ENCODE measurements at regions not wholly inside any gene's neighbourhood (a gene's known extent, or its start where the extent isn't known, plus 50 kb on each side); places are given as distances from the start of the nearest gene placed in this dataset.

DNA sequence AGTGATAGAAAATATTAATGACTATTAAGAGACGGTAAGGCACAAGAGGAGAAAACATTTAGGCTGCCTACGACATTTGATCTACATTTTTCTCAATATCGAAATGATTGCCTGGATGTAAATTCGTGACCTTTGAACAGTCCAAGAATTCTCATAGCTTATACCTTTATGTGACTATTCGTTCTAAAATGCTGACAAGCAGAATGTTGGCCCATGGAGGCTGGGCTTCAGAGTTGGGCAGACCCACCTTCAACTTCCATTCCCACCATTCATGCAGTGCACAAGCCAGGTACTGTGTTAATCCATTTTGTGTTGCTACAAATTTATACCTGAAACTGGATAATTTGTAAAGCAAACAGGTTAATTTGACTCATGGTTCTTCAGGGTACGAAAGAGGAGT is 441.4 kb upstream of the COBL start:
- Mint-ChIP-seq H3K27me3 (no peaks in the 10 kb centered on the region), H3K36me3 (ENCODE audit: low read depth) (no peaks in the 10 kb centered on the region), H3K4me3 (no peak overlapping the region), H3K9me3 (peaks cover 6% of the 10 kb centered on the region), H3K4me1 (ENCODE audit: low read depth) (no peaks in the 10 kb centered on the region), H3K27ac (no peak overlapping the region)
- intact Hi-C loops (cut with micrococcal nuclease), result no loop called here

DNA sequence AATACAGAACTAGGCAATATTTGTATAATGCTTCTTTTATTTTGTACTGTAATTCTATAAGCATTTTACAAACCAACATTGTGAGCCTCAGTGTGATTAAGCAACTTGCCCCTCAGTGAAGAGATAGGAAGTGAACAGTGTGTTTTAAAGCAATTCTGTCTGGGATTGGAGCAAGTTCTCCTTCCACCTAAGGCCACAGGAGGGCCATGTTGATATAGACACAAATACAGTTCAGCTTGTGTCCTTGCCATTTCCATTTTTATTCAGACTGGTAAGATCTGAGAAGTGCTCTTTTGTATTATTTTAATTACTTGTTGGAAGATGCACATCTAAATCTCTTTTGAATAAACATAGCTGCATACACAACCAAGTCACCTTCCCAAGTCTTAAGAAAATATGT is 416.3 kb upstream of the COBL start:
- H3K9me3 Mint-ChIP-seq, result peaks cover 52% of the 10 kb centered on the region
- no peak overlapping the region for H3K4me3 Mint-ChIP-seq
- no peak overlapping the region for H3K27ac Mint-ChIP-seq
- no peaks in the 10 kb centered on the region for H3K27me3 Mint-ChIP-seq
- intact Hi-C loops (cut with micrococcal nuclease), result no loop called here
- no peaks in the 10 kb centered on the region for H3K36me3 Mint-ChIP-seq (ENCODE audit: low read depth)
- H3K4me1 Mint-ChIP-seq (ENCODE audit: low read depth), result no peaks in the 10 kb centered on the region

DNA sequence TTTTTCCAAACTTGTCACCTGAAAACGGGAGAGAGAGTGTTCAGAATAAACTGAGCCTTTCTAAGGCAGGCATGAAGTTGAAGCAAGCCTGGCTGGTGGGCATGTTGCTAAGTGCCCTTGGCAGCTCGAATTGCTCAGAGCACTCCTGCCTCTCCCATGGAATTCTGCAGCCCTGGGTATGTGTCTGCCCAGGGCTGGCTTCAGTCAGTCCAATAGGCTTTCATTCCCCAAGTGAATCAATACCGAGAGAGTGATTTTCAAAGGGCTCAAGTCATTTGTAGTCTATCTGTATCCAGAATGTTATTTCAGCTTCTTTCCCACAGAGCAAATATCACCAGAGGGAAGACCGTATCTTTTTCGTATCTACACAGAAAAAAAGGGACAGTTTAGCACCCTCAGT is 415.5 kb upstream of the COBL start:
- H3K4me1 Mint-ChIP-seq (ENCODE audit: low read depth), result no peaks in the 10 kb centered on the region
- intact Hi-C loops (cut with micrococcal nuclease), result no loop called here
- H3K27me3 Mint-ChIP-seq, result no peaks in the 10 kb centered on the region
- peaks cover 43% of the 10 kb centered on the region for H3K9me3 Mint-ChIP-seq
- H3K27ac Mint-ChIP-seq, result no peak overlapping the region
- H3K4me3 Mint-ChIP-seq, result no peak overlapping the region
- H3K36me3 Mint-ChIP-seq (ENCODE audit: low read depth), result no peaks in the 10 kb centered on the region

DNA sequence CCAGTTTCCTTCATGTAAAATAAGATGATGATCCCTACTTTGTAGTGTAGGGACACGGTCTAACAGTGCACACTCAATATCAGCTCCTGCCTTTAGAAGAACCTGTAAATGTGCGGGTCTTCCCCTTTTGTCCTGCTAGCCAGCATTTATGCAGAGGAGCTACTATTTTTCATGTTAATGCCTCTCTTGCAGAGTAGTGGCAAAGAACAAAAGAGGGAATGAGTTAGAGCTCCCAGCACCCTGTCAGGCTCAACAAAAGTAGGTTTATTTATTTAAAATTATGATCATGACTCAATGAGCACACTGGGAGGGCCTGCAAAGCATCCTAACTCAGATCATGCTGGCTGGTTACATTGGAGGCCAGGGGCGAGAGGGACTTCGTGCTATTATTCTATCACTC is 414.5 kb upstream of the COBL start:
- Mint-ChIP-seq H3K4me3 (no peak overlapping the region), H3K27me3 (no peaks in the 10 kb centered on the region), H3K4me1 (ENCODE audit: low read depth) (no peaks in the 10 kb centered on the region), H3K27ac (no peak overlapping the region), H3K9me3 (peaks cover 40% of the 10 kb centered on the region), H3K36me3 (ENCODE audit: low read depth) (no peaks in the 10 kb centered on the region)
- intact Hi-C loops (cut with micrococcal nuclease), result no loop called here

DNA sequence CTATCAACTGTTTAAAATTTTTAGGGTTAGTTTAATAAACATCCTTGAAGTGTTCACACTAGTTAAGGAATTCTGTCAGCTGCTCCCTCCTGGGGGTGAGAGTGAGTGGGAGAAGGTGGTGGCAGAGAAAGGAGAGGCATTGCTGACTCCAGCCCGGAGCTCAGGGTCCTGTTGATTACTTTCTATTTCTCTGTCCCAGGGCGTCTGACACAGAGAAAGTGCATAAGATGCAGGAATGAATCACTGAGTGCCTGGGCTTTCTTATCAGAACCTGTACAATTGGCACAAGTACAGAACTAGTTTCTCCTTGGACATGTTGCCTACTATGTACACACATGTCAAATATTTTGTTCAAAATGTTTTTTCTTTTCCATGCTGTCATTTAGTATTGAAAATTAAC is 410.8 kb upstream of the COBL start:
- H3K4me3 Mint-ChIP-seq, result no peak overlapping the region
- no peaks in the 10 kb centered on the region for H3K27me3 Mint-ChIP-seq
- peaks cover 50% of the 10 kb centered on the region for H3K9me3 Mint-ChIP-seq
- H3K4me1 Mint-ChIP-seq (ENCODE audit: low read depth), result no peaks in the 10 kb centered on the region
- H3K36me3 Mint-ChIP-seq (ENCODE audit: low read depth), result no peaks in the 10 kb centered on the region
- intact Hi-C loops (cut with micrococcal nuclease), result no loop called here
- H3K27ac Mint-ChIP-seq, result no peak overlapping the region

DNA sequence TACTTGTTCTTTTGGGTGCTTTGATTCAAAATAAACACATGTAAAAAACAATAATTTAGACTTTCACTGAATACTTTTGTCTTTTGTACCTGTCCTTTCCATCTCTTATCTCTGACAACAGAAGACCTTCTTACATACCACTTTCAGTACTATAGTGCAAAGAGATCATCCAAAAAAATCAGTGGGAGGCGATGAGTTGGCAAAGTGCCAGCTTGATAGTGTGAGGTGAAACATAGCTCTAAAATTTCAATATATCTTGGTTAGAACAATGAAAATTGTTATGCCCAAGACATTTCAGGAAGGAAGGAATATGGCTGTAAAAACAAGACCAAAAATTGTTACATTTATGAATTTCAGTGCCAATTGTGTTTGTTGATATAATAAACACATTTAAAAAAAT is 390.2 kb upstream of the COBL start:
- Mint-ChIP-seq H3K36me3 (ENCODE audit: low read depth) (no peaks in the 10 kb centered on the region), H3K27ac (no peak overlapping the region), H3K9me3 (peaks cover 33% of the 10 kb centered on the region), H3K4me1 (ENCODE audit: low read depth) (no peaks in the 10 kb centered on the region), H3K4me3 (no peak overlapping the region), H3K27me3 (no peaks in the 10 kb centered on the region)
- intact Hi-C loops (cut with micrococcal nuclease), result no loop called here

DNA sequence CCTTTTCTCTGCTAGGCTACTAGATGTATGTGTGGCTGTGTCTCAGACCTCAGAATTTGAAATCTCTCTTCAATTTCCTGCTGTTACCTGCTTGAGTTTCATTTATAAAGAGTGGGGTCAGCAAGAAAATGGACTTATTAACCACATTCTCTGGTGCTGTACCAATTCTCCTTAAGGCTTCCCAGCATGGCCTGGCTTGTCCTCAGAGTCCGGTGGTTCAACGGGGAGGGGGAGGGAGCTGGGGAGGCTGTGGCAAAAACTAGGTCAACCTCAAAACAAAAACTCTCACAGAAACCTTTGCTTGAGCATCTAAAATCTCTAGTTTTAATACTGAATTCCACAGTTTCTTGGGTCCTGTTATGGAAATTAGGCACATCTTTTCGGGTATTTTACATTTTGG is 389.1 kb upstream of the COBL start:
- H3K36me3 Mint-ChIP-seq (ENCODE audit: low read depth), result no peaks in the 10 kb centered on the region
- no peaks in the 10 kb centered on the region for H3K27me3 Mint-ChIP-seq
- H3K27ac Mint-ChIP-seq, result no peak overlapping the region
- H3K4me1 Mint-ChIP-seq (ENCODE audit: low read depth), result no peaks in the 10 kb centered on the region
- peaks cover 43% of the 10 kb centered on the region for H3K9me3 Mint-ChIP-seq
- intact Hi-C loops (cut with micrococcal nuclease), result no loop called here
- H3K4me3 Mint-ChIP-seq, result no peak overlapping the region

DNA sequence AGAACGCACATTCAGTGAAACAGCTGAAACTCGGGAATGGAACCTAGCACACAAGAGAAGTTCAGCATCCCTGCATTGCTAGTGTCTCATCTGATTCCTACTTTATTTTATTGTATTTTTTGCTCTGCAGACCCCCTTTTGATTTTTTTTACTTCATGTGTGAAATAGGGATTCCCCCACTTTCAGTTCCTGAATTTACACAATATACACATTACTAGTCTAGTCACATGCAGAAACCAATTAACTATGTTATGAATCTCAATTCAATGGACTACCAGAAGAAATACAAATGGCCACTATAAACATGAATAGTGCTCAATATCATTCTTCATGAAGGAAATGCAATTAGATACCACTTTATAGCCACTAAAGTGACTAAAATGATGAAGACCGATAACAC is 386.1 kb upstream of the COBL start:
- Mint-ChIP-seq H3K27me3 (no peaks in the 10 kb centered on the region), H3K4me1 (ENCODE audit: low read depth) (no peaks in the 10 kb centered on the region), H3K36me3 (ENCODE audit: low read depth) (no peaks in the 10 kb centered on the region), H3K4me3 (no peak overlapping the region), H3K9me3 (peaks cover 60% of the 10 kb centered on the region), H3K27ac (no peak overlapping the region)
- intact Hi-C loops (cut with micrococcal nuclease), result no loop called here

DNA sequence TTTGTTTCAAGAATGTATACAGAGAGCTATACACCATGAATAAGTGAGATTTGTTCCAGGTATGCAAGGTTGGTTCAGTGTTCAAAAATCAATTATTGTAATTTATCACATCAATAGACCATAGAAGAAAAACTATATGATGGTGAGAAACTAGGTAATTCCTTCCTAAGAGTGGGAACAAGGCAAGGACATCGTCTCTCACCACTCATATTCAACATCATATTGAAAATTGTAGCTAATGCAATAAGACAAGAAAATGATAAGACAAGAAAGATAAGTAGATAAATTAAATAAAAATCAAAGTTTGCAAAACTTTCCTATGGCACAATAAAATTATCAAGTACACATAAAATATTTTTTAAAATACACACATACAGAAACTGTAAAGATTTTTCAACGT is 385.3 kb upstream of the COBL start:
- intact Hi-C loops (cut with micrococcal nuclease), result no loop called here
- H3K27me3 Mint-ChIP-seq, result no peaks in the 10 kb centered on the region
- H3K9me3 Mint-ChIP-seq, result peaks cover 57% of the 10 kb centered on the region
- H3K4me3 Mint-ChIP-seq, result no peak overlapping the region
- H3K4me1 Mint-ChIP-seq (ENCODE audit: low read depth), result no peaks in the 10 kb centered on the region
- H3K27ac Mint-ChIP-seq, result no peak overlapping the region
- H3K36me3 Mint-ChIP-seq (ENCODE audit: low read depth), result no peaks in the 10 kb centered on the region

DNA sequence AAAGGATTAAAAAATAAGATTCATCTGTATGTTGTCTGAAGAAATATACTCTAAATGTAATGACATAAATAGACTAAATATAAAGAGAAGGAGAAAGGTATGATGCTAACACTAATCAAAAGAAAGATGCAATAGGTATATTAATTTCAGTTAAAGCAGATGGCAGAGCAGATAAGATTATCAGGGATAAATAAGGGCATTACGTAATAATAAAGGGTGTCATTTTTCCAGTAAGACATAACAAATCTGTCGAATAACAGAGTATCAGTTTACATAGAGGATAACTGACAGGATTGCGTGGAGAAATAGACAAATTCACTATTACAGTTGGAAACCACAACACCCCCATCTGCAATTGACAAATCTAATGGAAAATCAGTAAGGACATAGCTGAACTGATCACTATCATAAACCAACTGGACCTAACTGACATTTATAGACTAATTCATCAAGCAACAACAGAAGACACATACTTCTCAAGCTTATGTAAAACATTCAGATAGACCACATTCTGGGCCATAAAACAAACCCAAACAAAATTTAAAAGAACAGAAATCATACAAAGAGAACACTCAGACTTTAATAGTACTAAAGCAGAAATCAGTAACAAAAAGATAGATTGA is 384.1 kb upstream of the COBL start:
- Mint-ChIP-seq H3K4me3 (no peak overlapping the region), H3K27ac (no peak overlapping the region), H3K9me3 (peaks cover 55% of the 10 kb centered on the region), H3K27me3 (no peaks in the 10 kb centered on the region), H3K36me3 (ENCODE audit: low read depth) (no peaks in the 10 kb centered on the region), H3K4me1 (ENCODE audit: low read depth) (no peaks in the 10 kb centered on the region)
- intact Hi-C loops (cut with micrococcal nuclease), result no loop called here

DNA sequence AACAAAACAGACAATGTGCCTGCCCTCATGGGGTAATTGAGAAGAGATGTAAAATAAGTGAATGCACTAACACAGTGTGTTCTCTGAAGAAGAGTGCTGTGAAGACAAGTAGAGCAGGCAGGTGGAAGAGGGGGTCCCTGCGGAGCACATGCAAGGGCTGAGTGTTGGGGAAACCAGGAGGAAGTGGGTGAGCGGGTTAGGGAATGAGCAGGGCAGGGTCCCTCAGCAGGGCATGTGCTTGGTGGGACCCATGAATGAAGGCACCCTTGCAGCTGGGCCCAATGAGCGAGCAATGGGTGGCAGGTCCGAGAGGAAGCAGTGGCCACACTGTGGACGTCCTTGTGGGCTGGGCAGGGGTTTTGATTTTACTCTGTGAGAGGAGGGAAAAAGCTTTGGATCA is 376.6 kb upstream of the COBL start:
- Mint-ChIP-seq H3K27ac (no peak overlapping the region), H3K27me3 (no peaks in the 10 kb centered on the region), H3K4me1 (ENCODE audit: low read depth) (no peaks in the 10 kb centered on the region), H3K9me3 (peaks cover 31% of the 10 kb centered on the region), H3K4me3 (no peak overlapping the region), H3K36me3 (ENCODE audit: low read depth) (no peaks in the 10 kb centered on the region)
- intact Hi-C loops (cut with micrococcal nuclease), result no loop called here

DNA sequence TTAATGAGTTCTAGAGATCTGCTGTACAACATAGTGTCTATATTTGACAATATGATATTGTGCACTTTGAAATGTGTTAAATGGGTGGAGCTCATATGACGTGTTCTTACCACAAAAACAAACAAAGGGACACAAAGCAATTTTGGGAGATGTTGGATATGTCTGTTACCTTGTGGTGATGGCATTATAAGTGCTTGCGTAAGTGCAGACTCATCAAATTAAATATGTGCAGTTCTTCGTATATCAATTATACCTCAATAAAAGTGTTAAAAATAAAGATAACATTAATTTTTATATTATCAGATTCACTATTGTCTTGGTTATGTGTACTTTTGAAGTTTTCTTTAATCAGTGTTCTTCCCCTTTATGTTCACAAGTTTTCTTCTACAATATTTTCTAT is 372.9 kb upstream of the COBL start:
- Mint-ChIP-seq H3K27ac (no peak overlapping the region), H3K36me3 (ENCODE audit: low read depth) (no peaks in the 10 kb centered on the region), H3K4me1 (ENCODE audit: low read depth) (no peaks in the 10 kb centered on the region), H3K4me3 (no peak overlapping the region), H3K9me3 (peaks cover 35% of the 10 kb centered on the region), H3K27me3 (no peaks in the 10 kb centered on the region)
- intact Hi-C loops (cut with micrococcal nuclease), result no loop called here

DNA sequence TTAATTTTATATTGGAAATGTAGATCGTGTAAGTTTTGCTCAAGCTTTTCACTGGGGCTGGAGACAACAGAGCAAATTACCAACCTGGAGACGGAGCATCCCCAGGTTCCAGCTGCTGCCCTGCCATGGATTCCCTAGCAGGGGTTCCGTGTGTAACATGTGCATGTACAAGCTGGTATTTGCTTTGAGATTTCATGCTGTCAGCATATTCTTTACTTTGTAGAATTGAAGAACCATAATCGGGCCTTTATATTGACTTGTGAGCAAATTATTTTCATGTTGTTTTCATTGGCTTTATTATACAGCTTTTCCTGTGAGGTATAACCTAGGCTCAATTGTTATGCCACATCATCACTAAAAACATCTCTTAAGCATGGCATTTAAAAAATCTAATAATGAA is 369.2 kb upstream of the COBL start:
- intact Hi-C loops (cut with micrococcal nuclease), result no loop called here
- H3K36me3 Mint-ChIP-seq (ENCODE audit: low read depth), result no peaks in the 10 kb centered on the region
- H3K4me3 Mint-ChIP-seq, result no peak overlapping the region
- no peaks in the 10 kb centered on the region for H3K4me1 Mint-ChIP-seq (ENCODE audit: low read depth)
- H3K27me3 Mint-ChIP-seq, result no peaks in the 10 kb centered on the region
- peaks cover 27% of the 10 kb centered on the region for H3K9me3 Mint-ChIP-seq
- H3K27ac Mint-ChIP-seq, result no peak overlapping the region

DNA sequence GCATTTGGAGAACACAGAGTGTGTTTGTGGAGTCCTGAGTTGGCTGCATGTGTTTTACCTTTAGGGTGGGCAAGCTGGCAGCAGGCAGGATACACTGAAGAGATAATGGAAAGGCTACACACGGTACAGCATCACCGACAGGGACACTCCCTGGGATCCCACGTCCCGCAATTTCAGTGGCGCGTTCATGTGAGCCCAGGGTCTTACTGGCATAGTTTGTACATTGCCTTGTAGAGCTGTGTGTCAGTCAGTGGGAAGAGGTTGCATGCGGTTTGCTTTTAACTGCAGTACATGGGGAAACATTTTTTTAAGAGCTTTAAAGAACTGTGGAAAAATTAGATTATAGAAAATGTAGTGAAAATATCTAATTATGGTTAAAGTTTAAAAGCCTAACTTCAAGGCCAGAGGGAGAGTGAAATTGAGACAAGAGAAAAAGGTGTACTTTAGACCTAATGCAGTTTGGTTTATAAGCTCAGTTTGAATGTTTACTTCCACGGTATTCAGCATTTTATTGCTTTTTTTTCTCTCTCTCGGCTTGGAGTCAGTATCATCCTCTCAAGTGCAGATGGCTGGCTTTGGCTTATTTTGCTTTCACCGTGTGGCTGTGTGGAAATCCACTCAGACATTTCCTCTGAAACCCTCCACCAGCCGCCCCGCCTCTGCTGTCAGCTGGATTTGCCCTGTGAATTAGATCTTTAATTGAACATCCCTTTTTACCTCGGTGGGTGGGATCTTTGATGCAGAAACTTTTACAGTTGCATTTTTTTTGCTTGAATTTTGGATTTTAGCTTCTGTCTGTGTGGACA is 364.2 kb upstream of the COBL start:
- no peak overlapping the region for H3K27ac Mint-ChIP-seq
- no peaks in the 10 kb centered on the region for H3K27me3 Mint-ChIP-seq
- H3K9me3 Mint-ChIP-seq, result peaks cover 34% of the 10 kb centered on the region
- intact Hi-C loops (cut with micrococcal nuclease), result no loop called here
- no peaks in the 10 kb centered on the region for H3K36me3 Mint-ChIP-seq (ENCODE audit: low read depth)
- no peaks in the 10 kb centered on the region for H3K4me1 Mint-ChIP-seq (ENCODE audit: low read depth)
- no peak overlapping the region for H3K4me3 Mint-ChIP-seq

DNA sequence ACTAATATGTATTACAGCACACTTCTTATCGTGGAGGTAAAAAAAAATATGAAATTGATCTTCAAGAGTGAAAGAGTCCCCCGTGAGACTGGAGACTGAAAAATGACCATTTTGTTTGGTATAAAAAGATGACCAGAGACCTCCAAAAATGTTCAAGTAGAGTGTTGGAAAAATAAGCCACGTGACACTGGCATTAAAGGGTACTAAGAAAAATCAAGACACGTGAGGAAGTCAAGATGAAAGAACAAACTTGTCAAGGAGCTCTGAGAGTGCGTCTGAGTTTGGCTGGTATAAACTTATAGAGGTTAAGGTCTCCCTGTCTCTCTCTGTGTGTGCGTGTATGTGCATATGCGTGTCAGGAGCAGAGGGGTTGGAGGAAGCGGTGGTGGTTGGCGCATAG is 362.7 kb upstream of the COBL start:
- H3K4me1 Mint-ChIP-seq (ENCODE audit: low read depth), result no peaks in the 10 kb centered on the region

More for the DNA sequence above, 362.7 kb upstream of the COBL start:
- intact Hi-C loops (cut with micrococcal nuclease), result no loop called here
- no peak overlapping the region for H3K4me3 Mint-ChIP-seq
- no peak overlapping the region for H3K27ac Mint-ChIP-seq
- H3K9me3 Mint-ChIP-seq, result peaks cover 34% of the 10 kb centered on the region
- no peaks in the 10 kb centered on the region for H3K27me3 Mint-ChIP-seq
- no peaks in the 10 kb centered on the region for H3K36me3 Mint-ChIP-seq (ENCODE audit: low read depth)

Measured in dendritic cell treated with granulocyte-macrophage colony-stimulating factor and Interleukin-4, amounts not matched to agents 40 ng/mL and 50 ng/mL, for 4 days (primary cell).